ENCODE measurements at regions not wholly inside any gene's neighbourhood (a gene's known extent, or its start where the extent isn't known, plus 50 kb on each side); places are given as distances from the start of the nearest gene placed in this dataset.

GRCh38 chr12:124488520-124488919, 78.9 kb downstream of the NCOR2 start:
- TF ChIP-seq BHLHE40 (IDR thresholded peaks at IDR 0.05; ENCODE audit: borderline replicate concordance in 1 of 2, low read depth in 2 of 2, low read length in 1 of 2) (no peak), CTCF (IDR thresholded peaks at IDR 0.05 in 2 of 3, conservative IDR thresholded peaks at IDR 0.05 in 1 of 3; ENCODE audit: control insufficient read depth in 2 of 3, extremely low read depth in 1 of 3, insufficient read depth in 1 of 3, low read depth in 3 of 3, low read length in 3 of 3) (no peak), CEBPZ (IDR thresholded peaks at IDR 0.05; ENCODE audit: low read depth, low read length) (no peak), PAX8 (IDR thresholded peaks at IDR 0.05) (no peak), ZZZ3 (IDR thresholded peaks at IDR 0.05; ENCODE audit: control insufficient read depth, insufficient read length, low read depth) (no peak), POLR2AphosphoS5 (IDR thresholded peaks at IDR 0.05; ENCODE audit: low read length) (no peak), PAX5 (IDR thresholded peaks at IDR 0.05; ENCODE audit: borderline replicate concordance, low read depth, low read length) (no peak)

All from GM12878 (cell line).